GM21717 (cell line): ENCODE measurements at regions not wholly inside any gene's neighbourhood (a gene's known extent, or its start where the extent isn't known, plus 50 kb on each side); places are given as distances from the start of the nearest gene placed in this dataset.
A peak's percentile ranks its signal among the peaks of the same experiment; 100 is the strongest.

Source experiments
- ATAC-seq: cut with Tn5 transposase; IDR thresholded peaks from one replicate; pipeline ENCODE4 v1.9.1; 2021; ENCODE audit warnings: mild to moderate bottlenecking, moderate library complexity; ENCODE audit not compliant: unreplicated experiment

GRCh38 chr5:76030343-76030742 is 52.8 kb upstream of the SV2C start:
- ATAC-seq = no peak

- ATAC-seq = no peak
Measured at GRCh38 chr5:76029739-76030138, 53.4 kb upstream of the SV2C start.

- ATAC-seq = no peak
Measured at GRCh38 chr5:76025790-76026189, 57.4 kb upstream of the SV2C start.

GRCh38 chr5:76025069-76025468 is 58.1 kb upstream of the SV2C start:
- no peak for ATAC-seq

- ATAC-seq = no peak
Measured at GRCh38 chr5:76022611-76023010, 60.6 kb upstream of the SV2C start.

- no peak for ATAC-seq
Measured at GRCh38 chr5:76021936-76022584, 61.1 kb upstream of the SV2C start.

GRCh38 chr5:76016258-76016657 is 66.9 kb upstream of the SV2C start:
- ATAC-seq = no peak

- no peak for ATAC-seq
Measured at GRCh38 chr5:76014005-76014404, 69.2 kb upstream of the SV2C start.

GRCh38 chr5:76007904-76008303 is 75.3 kb upstream of the SV2C start:
- no peak for ATAC-seq

GRCh38 chr5:76000582-76000981 is 82.6 kb upstream of the SV2C start:
- ATAC-seq = no peak

GRCh38 chr5:75993643-75994520 is 89.3 kb upstream of the SV2C start:
- ATAC-seq = no peak

- no peak for ATAC-seq
Measured at GRCh38 chr5:75993183-75993582, 90.0 kb upstream of the SV2C start.

- ATAC-seq = no peak
Measured at GRCh38 chr5:75992753-75993152, 90.4 kb upstream of the SV2C start.

- no peak for ATAC-seq
Measured at GRCh38 chr5:75985077-75985476, 98.1 kb upstream of the SV2C start.

- ATAC-seq = no peak
Measured at GRCh38 chr5:75975496-75975895, 107.7 kb upstream of the SV2C start.

GRCh38 chr5:75965292-75965691 is 117.9 kb upstream of the SV2C start:
- ATAC-seq = no peak

GRCh38 chr5:75964008-75964407 is 119.2 kb upstream of the SV2C start:
- ATAC-seq = peak; percentile 70

- ATAC-seq = no peak
Measured at GRCh38 chr5:75963554-75963953, 119.6 kb upstream of the SV2C start.

GRCh38 chr5:75961818-75962217 is 121.4 kb upstream of the SV2C start:
- ATAC-seq = no peak

- no peak for ATAC-seq
Measured at GRCh38 chr5:75960129-75960528, 123.1 kb upstream of the SV2C start.

GRCh38 chr5:75952963-75953362 is 130.2 kb upstream of the SV2C start:
- ATAC-seq = no peak

GRCh38 chr5:75952291-75952690 is 130.9 kb upstream of the SV2C start:
- ATAC-seq = no peak
